Head of caudate nucleus (tissue), 42 donors: ENCODE measurements at regions not wholly inside any gene's neighbourhood (a gene's known extent, or its start where the extent isn't known, plus 50 kb on each side); places are given as distances from the start of the nearest gene placed in this dataset.

Source experiments
- DNase-seq, 42 donors: peaks; one replicate each; pipeline versions ENCODE4 v3.0.0 to v3.0.0-alpha.2; 2020 to 2021; ENCODE audit warnings: mixed read lengths in 7 of 42
- intact Hi-C: fragments of 100-400 bp; cut with DNase I; formaldehyde crosslinking; loops from one replicate; pipeline ENCODE4 v1.15.0; 2022

DNA sequence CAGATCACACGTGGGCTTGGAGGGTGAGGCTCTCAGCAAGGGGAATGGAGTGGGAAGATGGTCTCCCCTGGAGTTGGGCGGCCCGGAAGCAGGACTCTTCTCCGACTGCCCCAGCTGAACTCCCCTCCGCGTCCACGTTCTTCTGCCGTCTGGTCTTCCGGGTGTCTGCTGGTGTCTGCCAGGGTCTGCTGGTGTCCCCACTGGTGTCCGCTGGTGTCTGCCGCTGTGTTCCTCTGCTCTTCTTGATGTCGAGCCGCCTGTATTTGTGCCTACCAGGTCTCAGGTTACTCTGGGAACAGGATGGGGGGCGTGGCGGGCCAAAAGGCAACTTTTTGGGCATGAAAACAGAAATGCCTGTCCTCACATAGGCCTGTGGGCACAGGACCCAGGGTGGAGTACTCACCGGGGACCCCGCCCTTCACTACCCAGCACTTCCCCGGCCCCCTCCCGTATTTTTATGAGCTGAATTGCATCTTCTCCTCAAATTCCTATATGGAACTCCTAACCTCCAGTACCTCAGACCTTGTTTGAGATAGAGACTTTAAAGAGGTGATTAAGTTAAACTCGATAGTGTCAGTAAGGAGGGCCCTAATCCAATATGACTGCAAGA, 675.4 kb downstream of the SEMA5A start:
- no peak for DNase-seq
- intact Hi-C loops: no loop called here

DNA sequence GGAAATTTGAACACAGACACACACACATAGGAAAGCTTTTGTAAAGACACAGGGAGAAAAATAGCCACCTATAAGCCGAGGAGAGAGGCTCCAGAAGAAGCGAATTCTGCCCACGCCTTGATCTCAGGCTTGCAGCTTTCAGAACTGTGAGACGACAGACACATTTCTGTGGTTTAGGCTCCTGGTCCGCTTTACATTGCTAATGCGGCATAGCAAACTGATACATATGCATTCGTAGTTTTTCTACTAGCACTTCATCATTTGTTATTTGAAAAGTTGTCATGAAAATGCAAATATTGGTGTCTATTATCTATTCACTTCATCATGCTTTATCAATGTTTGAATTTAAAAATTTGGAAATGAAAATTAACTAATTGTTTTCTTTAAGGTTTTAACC, 674.9 kb downstream of the SEMA5A start:
- intact Hi-C loops: no loop called here
- DNase-seq: no peak

DNA sequence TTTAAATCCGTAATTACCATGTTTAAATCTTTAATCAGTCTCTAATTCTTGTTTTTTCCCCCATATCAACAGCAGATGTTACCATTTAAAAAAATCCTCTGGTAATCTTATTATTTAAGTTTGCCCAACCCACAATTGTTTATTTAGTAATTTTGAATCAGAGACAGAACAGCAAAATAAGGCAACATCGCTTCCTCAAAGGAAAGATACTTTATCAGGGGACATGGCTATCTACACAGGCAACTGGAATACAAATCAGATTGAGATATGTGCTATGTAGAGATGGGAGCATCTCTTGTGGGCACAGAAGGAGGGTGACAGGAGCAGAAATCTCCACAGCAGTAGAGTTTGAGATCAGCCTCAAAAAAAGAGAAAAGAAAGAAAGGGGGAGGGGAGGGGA, 674.4 kb downstream of the SEMA5A start:
- no peak for DNase-seq
- intact Hi-C loops: no loop called here

DNA sequence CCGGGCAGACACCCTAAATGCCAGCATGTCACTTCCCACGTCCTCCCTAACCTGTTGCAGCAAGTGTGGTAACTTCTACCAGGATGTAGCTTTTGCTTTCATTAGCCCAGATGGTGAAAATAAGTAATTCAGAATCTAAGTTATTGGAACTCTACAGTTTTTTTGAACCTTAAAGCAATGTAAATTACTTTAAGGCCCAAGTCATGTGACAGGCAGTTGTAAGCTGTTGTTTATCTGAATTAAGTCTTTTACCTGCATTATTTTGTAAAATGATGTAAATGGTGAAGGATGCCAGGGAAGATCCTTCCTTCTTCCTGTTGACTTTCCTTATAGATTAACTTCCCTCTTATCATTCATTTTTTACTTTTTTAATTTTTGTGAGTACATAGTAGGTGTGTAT, 670.2 kb downstream of the SEMA5A start:
- DNase-seq: no peak
- intact Hi-C loops: no loop called here

DNA sequence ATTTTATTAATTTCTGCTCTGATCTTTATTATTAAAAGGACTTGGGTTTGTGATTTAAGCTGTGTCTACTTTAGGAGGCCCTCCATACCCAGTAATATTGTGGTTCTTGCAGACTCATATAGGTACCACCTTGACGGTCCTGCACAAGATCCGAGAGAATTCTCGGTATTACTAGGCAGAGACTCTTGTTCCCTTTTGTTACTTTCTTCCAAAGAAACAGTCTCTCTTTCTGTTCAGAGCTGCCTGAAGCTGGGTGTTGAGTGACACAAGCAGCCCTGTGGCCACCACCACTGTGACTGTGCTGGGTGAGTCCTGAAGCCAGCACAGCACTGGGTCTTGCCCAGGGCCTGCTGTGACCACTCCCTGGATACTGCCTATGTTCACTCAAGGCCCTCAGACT, 666.6 kb downstream of the SEMA5A start:
- intact Hi-C loops: no loop called here
- DNase-seq: no peak

DNA sequence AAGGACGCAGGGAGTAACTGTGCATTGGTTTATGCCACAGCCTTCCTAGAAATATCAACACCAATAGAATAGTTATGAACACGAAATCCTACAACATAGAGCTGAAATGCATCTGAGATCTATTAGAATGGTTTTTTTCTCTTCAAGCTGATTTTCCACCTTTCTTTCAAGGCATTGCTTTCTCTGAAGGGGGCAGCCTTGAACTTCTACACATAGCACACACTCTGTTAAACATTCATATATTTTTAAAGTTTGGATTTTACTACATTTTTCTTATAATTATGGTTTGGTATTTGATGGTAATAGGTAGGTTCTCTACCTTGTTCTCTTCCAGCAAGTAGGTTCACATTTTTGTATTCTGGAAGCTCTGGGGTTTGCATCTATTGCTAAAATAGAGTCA, 661.8 kb downstream of the SEMA5A start:
- intact Hi-C loops: no loop called here

DNA sequence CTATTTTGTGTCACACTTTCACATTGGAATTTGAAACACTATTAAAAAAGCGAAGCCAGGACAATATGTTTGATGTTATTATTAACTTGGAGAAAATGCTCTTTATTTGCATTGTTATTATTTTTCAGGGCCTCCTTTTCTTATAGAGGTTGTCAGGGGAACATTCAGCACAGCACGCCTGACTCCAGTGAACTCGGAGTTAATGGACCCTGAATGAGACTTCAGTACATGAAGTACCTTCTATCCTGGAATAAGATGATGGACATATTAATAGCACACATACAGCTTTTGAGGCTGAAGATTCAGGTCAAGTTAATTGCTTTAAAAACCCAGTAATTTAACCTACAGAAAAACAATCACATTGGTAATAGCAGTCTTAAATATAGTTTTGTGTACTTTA, 652.9 kb downstream of the SEMA5A start:
- intact Hi-C loops: no loop called here

More for the DNA sequence above, 661.8 kb downstream of the SEMA5A start:
- DNase-seq: no peak

DNA sequence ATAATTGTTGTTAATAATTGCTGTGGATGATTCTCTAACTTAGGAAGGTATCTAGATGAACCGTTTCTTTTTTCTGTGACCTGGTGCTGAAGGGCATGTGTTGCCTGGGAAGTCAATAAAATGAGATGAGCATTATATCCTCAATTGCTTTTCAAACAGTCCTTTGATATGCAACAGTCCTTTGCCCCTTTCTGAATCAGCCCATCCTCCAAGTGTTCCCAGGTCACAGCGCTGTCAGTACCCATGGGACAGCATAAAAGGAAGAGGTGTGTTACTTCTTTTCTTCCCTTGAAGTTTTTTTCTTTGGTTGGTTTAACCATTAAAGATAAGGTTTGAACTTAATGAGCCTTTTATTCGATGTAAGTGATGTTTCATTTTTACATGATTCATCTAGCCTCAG, 651.8 kb downstream of the SEMA5A start:
- intact Hi-C loops: no loop called here
- no peak for DNase-seq

More for the DNA sequence above, 652.9 kb downstream of the SEMA5A start:
- DNase-seq: no peak

DNA sequence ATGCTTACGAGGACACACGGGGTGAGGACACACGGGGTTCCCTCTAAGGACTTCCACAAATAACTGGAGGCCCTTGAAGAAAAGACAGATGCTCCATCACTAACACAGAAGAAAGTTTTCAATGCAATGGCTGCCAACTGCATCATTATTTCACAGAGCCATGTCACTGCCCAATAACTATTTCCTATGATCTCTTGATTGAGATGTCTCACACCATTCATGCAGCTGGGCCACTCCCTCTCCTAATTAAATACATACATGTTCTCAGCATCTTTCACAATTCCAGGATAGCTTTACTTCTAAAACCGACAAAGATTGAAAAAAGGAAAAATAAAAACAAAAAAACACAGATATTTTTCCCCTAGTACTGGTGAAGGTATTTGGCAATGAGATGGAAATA, 650.8 kb downstream of the SEMA5A start:
- no peak for DNase-seq
- intact Hi-C loops: no loop called here

DNA sequence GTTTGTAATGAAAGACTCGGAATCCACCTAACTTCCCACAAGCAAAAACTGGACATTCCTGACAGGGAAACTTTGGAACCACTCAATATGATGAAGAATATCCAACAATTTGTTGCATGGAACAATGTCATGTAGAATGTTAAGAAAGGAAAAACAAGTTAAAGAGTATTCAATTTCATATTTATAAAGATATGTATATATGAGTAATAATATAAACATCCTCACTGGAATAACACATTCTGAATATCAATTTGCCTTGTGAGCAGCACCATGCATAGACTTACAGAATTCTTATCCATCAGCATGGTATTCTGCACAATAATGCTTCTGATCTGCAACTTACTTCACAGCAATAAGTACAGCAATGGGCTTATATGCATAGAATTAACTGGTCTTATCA, 650.3 kb downstream of the SEMA5A start:
- intact Hi-C loops: no loop called here

DNA sequence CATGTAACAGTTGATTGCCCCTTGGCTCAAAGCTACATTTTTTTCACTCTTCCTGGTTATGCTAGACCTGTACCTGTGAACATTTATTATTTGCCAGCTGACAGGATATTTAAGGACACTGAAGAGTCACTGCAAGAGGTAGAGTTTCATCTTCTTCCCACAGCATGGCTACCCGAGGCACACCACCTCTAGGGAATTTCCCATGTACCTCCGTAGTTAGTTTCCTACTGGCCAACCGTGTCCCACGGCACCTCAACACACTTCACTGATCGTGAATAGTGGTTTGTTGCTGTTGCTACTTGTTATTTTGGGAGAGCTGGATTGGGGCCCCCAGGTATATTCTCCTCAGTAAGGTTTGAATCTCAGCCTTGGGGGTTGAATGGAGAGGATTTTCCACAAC, 648.6 kb downstream of the SEMA5A start:
- no peak for DNase-seq
- intact Hi-C loops: no loop called here

More for the DNA sequence above, 650.3 kb downstream of the SEMA5A start:
- no peak for DNase-seq

DNA sequence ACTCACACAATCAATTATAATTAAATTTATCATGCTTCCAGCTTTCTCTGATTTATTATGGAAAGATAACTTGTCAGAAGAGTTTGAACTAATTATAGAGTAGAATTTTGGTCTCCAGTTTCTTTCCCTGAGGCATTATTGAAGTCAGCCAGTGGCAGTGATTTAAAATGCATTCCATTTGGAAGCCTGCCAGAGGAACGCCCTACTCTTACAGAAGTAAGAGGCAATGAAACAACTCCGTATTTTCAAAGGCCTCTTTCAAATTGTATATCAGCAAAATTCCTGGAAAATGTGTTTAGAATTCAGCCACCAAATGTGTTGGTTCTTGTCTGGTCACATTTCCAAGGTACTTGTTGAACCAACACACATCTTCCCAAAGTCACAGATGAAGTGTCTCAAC, 640.9 kb downstream of the SEMA5A start:
- no peak for DNase-seq
- intact Hi-C loops: no loop called here

DNA sequence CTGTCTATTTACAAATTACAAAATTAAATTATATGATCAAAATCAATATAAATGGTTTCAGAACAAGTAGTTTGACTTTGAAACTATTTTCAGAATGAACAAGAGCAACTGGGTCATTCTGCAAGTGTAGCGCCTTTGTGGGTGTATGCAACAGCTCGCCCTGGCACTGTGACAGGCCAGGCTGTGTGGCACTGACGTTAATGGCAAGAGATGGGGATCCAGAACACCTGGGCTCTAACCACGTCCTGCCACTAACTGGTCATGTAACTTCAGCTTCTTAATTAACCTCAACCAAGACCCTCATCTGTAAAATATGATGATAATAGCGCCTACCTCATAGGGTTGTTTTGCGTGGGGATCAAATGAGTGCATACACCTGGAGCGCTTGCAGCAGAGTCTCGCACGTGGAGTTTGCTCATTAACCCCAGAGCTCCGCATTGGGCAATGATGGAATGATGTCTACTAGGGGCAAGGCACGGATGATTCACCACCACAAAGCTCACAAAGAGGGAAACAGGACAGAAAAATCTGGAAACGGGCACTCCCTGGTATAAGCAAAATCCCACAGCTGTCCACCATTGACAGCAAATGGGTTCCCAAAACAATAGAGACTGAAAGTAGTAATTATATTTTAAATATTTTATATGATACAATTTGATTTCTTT, 639.4 kb downstream of the SEMA5A start:
- intact Hi-C loops: no loop called here
- no peak for DNase-seq

DNA sequence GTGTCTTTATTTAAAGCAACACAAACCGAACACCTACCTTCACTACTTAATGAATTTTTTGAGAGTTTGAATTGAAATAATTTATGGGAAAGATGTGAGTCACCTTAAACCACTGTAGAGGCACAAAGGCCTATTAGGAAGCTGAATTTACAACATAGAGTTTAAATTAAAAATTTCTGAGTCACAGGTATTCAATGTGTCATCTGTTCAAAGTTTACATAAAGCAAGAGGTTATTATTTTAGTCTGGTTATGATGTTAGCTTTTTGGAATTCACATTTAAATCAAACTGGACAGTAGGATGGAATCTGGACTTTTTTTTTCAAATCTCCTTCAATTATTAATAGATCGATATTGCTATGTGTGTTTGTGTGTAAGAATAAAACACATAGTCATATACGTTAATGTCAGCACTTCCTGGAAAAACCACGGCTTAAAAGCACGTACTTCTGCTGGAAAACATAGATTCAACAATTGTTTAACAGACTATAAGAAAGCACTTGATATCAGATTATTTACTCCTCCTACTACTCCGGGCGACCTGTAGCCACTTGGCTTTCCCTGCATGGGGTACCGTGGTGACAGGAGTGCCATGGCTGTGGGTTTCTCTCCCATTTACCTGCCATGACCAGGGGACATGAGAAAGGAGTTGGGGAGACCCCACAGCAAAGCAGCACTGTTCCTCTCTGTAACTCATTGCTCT, 638.6 kb downstream of the SEMA5A start:
- intact Hi-C loops: no loop called here
- DNase-seq: no peak

DNA sequence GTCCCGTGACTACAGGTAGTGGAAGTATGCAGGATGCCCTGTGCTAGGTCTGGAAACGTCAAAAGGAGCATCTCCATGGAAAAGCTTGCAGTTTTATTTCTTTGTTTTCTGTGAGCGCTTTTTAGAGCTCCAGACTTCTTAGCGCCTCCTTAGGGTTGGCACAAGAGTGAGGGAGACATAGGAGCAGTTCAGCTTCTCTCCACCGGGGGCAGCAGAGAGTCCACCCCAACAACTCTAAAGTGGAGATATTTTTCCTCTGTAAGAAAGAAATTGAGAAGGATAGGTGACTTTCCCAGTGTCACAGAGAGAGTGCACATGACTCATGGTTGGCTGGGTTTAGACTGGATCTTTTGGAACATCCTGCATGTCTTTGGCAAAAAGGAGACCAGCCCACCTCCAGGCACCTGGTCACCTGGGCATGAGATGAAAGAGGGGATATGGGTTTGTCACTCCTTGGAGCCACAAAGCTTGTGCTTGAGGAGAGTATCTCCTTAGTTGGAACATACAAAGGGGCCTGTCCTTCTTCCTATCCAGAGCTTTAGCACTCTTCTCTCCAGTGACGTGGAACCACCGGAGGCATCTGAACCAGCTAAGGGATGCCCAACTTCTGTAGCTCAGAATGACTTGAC, 637.7 kb downstream of the SEMA5A start:
- peak in 18 of 42 donors; percentile 1 to 62 (median 20) for DNase-seq
- intact Hi-C loops: no loop called here

DNA sequence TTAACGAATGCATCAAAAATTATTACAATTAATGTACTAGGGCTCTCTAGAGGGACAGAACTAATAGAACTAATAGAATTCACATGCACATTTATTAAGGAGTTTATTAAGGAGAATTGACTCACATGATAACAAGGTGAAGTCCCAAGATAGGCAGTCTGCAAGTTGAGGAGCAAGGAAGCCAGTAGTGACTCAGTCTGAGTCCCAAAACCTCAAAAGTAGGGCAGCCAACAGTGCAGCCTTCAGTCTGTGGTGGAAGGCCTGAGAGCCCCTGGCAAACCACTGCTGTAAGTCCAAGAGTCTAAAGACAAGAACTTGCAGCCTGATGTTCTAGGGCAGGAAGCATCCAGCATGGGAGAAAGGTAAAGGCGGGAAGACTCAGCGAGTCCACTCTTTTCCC, 633.8 kb downstream of the SEMA5A start:
- intact Hi-C loops: no loop called here
- no peak for DNase-seq

DNA sequence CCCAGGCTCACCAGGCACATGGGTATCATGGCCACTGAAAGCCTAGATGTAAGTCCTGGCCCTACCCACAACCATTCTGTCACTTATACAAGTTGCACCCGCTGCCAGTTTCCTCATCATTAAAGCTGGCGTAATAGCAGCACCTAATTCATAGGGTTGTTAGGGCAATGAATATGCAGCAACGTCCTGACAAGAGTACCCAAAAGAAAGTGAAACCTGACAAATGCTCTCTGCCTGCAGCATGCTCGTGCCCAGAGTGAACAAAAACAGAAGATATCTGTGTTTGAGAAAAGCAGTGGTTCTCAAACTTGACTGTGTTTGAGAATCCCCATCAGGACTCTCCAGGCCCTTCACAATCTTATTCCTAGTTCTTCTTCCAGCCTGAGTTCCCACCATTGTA, 632.4 kb downstream of the SEMA5A start:
- intact Hi-C loops: no loop called here
- no peak for DNase-seq

DNA sequence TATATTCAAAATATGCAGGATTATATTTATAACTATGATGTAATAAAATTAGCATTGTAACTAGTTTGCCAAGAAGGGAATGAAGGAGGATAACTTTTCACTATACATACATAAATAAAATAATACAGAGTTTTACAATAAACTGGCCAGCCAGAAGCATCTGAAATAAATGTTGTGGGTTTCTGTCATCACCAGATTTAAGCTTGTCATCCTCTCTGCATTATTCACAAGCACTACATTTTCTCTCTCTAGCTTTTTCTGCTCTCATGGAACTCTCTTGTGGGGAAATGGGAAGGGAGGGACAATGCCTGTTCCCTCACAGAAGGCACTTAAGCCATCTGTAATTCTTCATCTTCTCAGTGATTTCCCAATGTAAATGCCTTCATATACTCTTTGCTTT, 626.8 kb downstream of the SEMA5A start:
- DNase-seq: no peak
- intact Hi-C loops: no loop called here

DNA sequence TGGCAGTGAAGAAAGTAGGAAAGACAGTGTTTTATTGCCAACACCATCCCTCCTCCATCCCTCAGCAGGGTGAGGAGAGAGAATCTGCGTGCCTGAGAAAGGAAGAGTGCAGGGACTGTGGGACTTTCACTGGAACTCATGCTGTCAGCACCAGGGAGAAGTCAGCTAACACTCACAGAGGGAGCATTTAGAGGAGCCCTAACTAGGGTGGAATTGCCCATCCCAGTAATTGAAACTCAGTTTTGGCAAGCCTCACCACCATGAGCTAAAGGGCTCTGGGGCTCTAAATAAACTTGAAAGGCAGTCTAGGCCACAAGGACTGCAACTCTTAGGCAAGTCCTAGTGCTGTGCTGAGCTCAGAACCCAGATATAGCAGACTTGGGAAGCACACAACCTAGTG, 622.3 kb downstream of the SEMA5A start:
- intact Hi-C loops: no loop called here
- no peak for DNase-seq

DNA sequence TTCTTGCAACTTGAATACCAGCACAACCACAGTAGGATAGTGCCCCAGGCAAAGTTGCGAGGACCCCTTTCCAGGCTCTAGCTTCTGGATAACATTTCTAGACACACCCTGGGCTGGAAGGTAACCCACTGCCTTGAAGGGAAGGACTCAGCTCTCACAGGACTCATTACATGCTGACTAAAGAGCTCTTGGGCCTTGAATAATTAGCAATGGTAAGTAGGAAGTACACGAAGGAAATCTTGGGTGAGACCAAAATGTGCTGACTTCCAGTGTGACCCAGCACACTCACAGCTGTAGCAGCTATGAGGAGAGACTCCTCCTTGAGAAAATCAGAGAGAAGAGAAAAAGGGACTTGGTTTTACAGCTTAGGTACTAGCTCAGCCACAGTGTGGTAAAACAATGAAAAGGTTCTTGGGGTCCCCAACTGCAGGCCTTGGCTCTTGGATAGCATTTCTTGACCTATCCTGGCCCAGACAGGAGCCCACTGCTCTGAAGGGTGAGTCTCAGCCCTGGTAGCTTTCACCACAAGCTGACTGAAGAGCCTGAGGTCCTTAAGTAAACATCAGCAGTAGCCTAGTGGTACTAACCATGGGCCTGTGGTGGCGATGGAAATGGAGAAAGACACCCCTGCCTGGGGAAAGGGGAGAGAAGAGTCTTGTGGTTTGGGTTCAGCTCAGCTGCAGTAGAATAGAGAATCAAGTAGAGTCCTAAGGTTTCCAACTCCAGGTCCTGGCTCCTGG, 621.7 kb downstream of the SEMA5A start:
- intact Hi-C loops: no loop called here
- no peak for DNase-seq
